OCI-LY7 (cell line): ENCODE measurements at regions not wholly inside any gene's neighbourhood (a gene's known extent, or its start where the extent isn't known, plus 50 kb on each side); places are given as distances from the start of the nearest gene placed in this dataset.

Source experiments
- CTCF ChIP-seq: fragments of 200-600 bp; sonication (generic); conservative IDR thresholded peaks from 2 replicates; pipeline ENCODE4 v1.5.1; 2014; ENCODE audit warnings: mild to moderate bottlenecking, antibody characterized with exemption, low read length, moderate library complexity, mixed read lengths
- EZH2phosphoT487 ChIP-seq: fragments of 200-600 bp; sonication (generic); IDR thresholded peaks from 2 replicates; pipeline ENCODE4 v1.6.1; 2018; ENCODE audit warnings: low read depth, borderline replicate concordance, mild to moderate bottlenecking, mixed run types, antibody characterized with exemption, low read length, moderate library complexity, mixed read lengths

DNA sequence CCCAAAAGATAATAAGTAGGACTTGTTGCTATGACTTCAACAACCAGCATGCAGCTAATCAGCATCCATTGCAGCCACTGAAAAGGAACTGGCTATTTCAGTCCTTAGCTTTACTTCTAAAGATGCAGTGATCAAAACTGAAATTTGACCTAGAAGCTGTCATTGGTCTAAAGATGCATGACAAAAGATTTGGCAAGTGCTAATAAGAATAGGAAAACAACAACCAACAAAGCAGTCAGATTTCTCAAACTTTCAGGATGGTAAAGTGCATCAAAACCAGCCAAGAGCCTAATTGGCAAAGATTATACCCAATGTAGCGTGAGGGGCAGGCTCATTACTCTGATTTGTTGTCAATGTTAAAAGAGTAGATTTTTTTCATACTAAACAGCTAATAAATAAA, 77.1 kb upstream of the WDR17 start:
- no peak for TF ChIP-seq CTCF
- no peak for TF ChIP-seq EZH2phosphoT487
